H1 (cell line): ENCODE measurements at regions not wholly inside any gene's neighbourhood (a gene's known extent, or its start where the extent isn't known, plus 50 kb on each side); places are given as distances from the start of the nearest gene placed in this dataset.

Source experiments
- CTCF ChIA-PET: fragments of 300-600 bp; sonication (Branson Sonifier 250); formaldehyde crosslinking; loops from one replicate; lab custom pipeline; 2021; ENCODE audit not compliant: partially characterized antibody; lab: Charles Lee
- POLR2A ChIA-PET: fragments of 300-600 bp; sonication (Branson Sonifier 250); formaldehyde crosslinking; loops from one replicate; lab custom pipeline; 2021; ENCODE audit warnings: inconsistent platforms; ENCODE audit not compliant: partially characterized antibody; lab: Charles Lee
- DNase-seq, 2 experiments: peaks; one replicate each; pipeline versions ENCODE4 v3.0.0 to v3.0.0-alpha.2; 2010 to 2022; ENCODE audit warnings: low spot score in 2 of 2, low read depth in 1 of 2, mixed read lengths in 1 of 2
- FAIRE-seq: peaks from 2 replicates; lab custom pipeline; 2011; peaks lifted over from hg19 to GRCh38; lab: Jason Lieb, UNC
- H2AFZ ChIP-seq: 2 replicates; pipeline ENCODE4 v1.8.1; 2012; ENCODE audit warnings: low read length, inconsistent platforms
- H2AK5ac ChIP-seq: 2 replicates; pipeline ENCODE4 v1.6.1; 2013; ENCODE audit warnings: low read depth, low read length
- H2BK120ac ChIP-seq: replicated peaks from 2 replicates; pipeline ENCODE3; 2013; ENCODE audit warnings: low read depth, low read length, inconsistent platforms
- H2BK12ac ChIP-seq: 2 replicates; pipeline ENCODE4 v1.6.1; 2013; ENCODE audit warnings: low read depth, low read length
- H2BK15ac ChIP-seq: 2 replicates; pipeline ENCODE4 v1.6.1; 2013; ENCODE audit warnings: low read length
- H2BK20ac ChIP-seq: 2 replicates; pipeline ENCODE4 v1.6.1; 2013; ENCODE audit warnings: low read length
- H2BK5ac ChIP-seq: 2 replicates; pipeline ENCODE4 v1.6.1; 2013; ENCODE audit warnings: low read depth, low read length
- H3K14ac ChIP-seq: 2 replicates; pipeline ENCODE4 v1.6.1; 2013; ENCODE audit warnings: inconsistent platforms; ENCODE audit not compliant: insufficient read length
- H3K18ac ChIP-seq: 2 replicates; pipeline ENCODE4 v1.6.1; 2013; ENCODE audit warnings: low read length; ENCODE audit errors: extremely low read depth
- H3K23ac ChIP-seq: 2 replicates; pipeline ENCODE4 v1.6.1; 2013; ENCODE audit warnings: inconsistent platforms; ENCODE audit not compliant: insufficient read length
- H3K23me2 ChIP-seq: 2 replicates; pipeline ENCODE4 v1.6.1; 2013; ENCODE audit warnings: low read depth, low read length
- H3K27ac ChIP-seq: 2 replicates; pipeline ENCODE4 v1.6.1; 2011; ENCODE audit warnings: low read depth, low read length, inconsistent platforms
- H3K27me3 ChIP-seq, 4 experiments: replicated peaks in 1 of 4; 1 replicate in 1 of 4; 2 replicates in 3 of 4; pipeline versions ENCODE4 v1.6.1 to v1.8.1; 2011 to 2013; ENCODE audit warnings: low read length in 3 of 4, mild to moderate bottlenecking in 3 of 4, inconsistent platforms in 2 of 4, mixed read lengths in 2 of 4, moderate library complexity in 1 of 4; ENCODE audit not compliant: control insufficient read depth in 3 of 4, insufficient read depth in 3 of 4; ENCODE audit errors: extremely low read depth in 1 of 4
- H3K36me3 ChIP-seq, 4 experiments: 2 replicates each; pipeline versions ENCODE4 v1.6.1 to v1.8.1; 2011 to 2013; ENCODE audit warnings: mild to moderate bottlenecking in 4 of 4, low read length in 3 of 4, moderate library complexity in 2 of 4, control low read depth in 1 of 4, inconsistent platforms in 1 of 4; ENCODE audit not compliant: insufficient read depth in 4 of 4, control insufficient read depth in 2 of 4
- H3K4ac ChIP-seq: replicated peaks from 2 replicates; pipeline ENCODE3; 2013; ENCODE audit warnings: low read length, low read depth, mixed read lengths, inconsistent platforms; ENCODE audit not compliant: insufficient read length
- H3K4me1 ChIP-seq, 4 experiments: replicated peaks in 1 of 4; 1 replicate in 1 of 4; 2 replicates in 3 of 4; pipeline versions ENCODE4 v1.6.1 to v1.8.1; 2011 to 2013; ENCODE audit warnings: low read length in 3 of 4, inconsistent platforms in 2 of 4, mixed read lengths in 1 of 4; ENCODE audit not compliant: insufficient read depth in 4 of 4, control insufficient read depth in 3 of 4
- H3K4me2 ChIP-seq, 2 experiments: 2 replicates each; pipeline versions ENCODE4 v1.6.1 to v1.8.1; 2011 to 2013; ENCODE audit warnings: low read depth in 2 of 2, low read length in 2 of 2, control low read depth in 1 of 2, inconsistent platforms in 1 of 2, mild to moderate bottlenecking in 1 of 2; ENCODE audit not compliant: insufficient read depth in 1 of 2
- H3K4me3 ChIP-seq, 4 experiments: fragments of 200-600, 300-600 bp in 1 of 4; sonication (generic), shearing (Covaris generic), sonication (Bioruptor Twin) in 1 of 4; 2 replicates each; pipeline versions ENCODE4 v1.5.1 to v1.8.1; 2011 to 2016; ENCODE audit warnings: low read length in 4 of 4, low read depth in 3 of 4, control low read depth in 2 of 4, inconsistent platforms in 2 of 4, mild to moderate bottlenecking in 2 of 4, mixed read lengths in 1 of 4, moderate library complexity in 1 of 4; ENCODE audit not compliant: insufficient read depth in 2 of 4; ENCODE audit errors: extremely low read depth in 1 of 4
- H3K56ac ChIP-seq: replicated peaks from 2 replicates; pipeline ENCODE3; 2013; ENCODE audit warnings: low read depth, mild to moderate bottlenecking, mixed read lengths, low read length, inconsistent platforms; ENCODE audit not compliant: insufficient read length
- H3K79me1 ChIP-seq: 2 replicates; pipeline ENCODE4 v1.6.1; 2013; ENCODE audit warnings: low read depth, low read length, control low read depth
- H3K79me2 ChIP-seq, 2 experiments: 2 replicates each; pipeline versions ENCODE4 v1.6.1 to v1.8.1; 2012 to 2013; ENCODE audit warnings: low read length in 2 of 2, mild to moderate bottlenecking in 2 of 2, inconsistent platforms in 1 of 2; ENCODE audit not compliant: insufficient read depth in 2 of 2, control insufficient read depth in 1 of 2
- H3K9ac ChIP-seq, 4 experiments: replicated peaks in 1 of 4; 1 replicate in 1 of 4; 2 replicates in 3 of 4; pipeline versions ENCODE4 v1.6.1 to v1.8.1; 2011 to 2013; ENCODE audit warnings: low read depth in 3 of 4, low read length in 3 of 4, control low read depth in 2 of 4, mild to moderate bottlenecking in 2 of 4, moderate library complexity in 2 of 4, inconsistent platforms in 1 of 4; ENCODE audit errors: extremely low read depth in 1 of 4
- H3K9me3 ChIP-seq, 2 experiments: 2 replicates each; pipeline versions ENCODE4 v1.6.1 to v1.8.1; 2012 to 2013; ENCODE audit warnings: mild to moderate bottlenecking in 2 of 2, moderate library complexity in 2 of 2, control low read depth in 1 of 2, inconsistent platforms in 1 of 2, low read depth in 1 of 2, low read length in 1 of 2, mixed read lengths in 1 of 2; ENCODE audit not compliant: insufficient read depth in 2 of 2
- H4K20me1 ChIP-seq, 2 experiments: replicated peaks in 1 of 2; 2 replicates each; pipeline versions ENCODE3 to v1.8.1; 2011 to 2013; ENCODE audit warnings: inconsistent platforms in 2 of 2, low read length in 2 of 2, mild to moderate bottlenecking in 1 of 2; ENCODE audit not compliant: insufficient read depth in 2 of 2, control insufficient read depth in 1 of 2
- H4K5ac ChIP-seq: 2 replicates; pipeline ENCODE4 v1.6.1; 2013; ENCODE audit warnings: low read length, low read depth, mixed read lengths, inconsistent platforms; ENCODE audit not compliant: insufficient read length
- H4K8ac ChIP-seq: 2 replicates; pipeline ENCODE4 v1.8.0; 2013; ENCODE audit warnings: mild to moderate bottlenecking, moderate library complexity, low read length, inconsistent platforms; ENCODE audit not compliant: insufficient read depth; ENCODE audit errors: extremely low read depth
- H4K91ac ChIP-seq: replicated peaks from 2 replicates; pipeline ENCODE3; 2013; ENCODE audit warnings: low read length, mixed read lengths, inconsistent platforms; ENCODE audit not compliant: insufficient read length
- ATF3 ChIP-seq: IDR thresholded peaks from 2 replicates; pipeline ENCODE4 v1.6.1; 2011; ENCODE audit warnings: low read depth, mild to moderate bottlenecking, low read length; ENCODE audit not compliant: insufficient read depth
- CBX5 ChIP-seq: fragments of 300-800, 300-1000 bp; sonication (generic); IDR thresholded peaks from 2 replicates; pipeline ENCODE4 v1.7.1; 2016; ENCODE audit warnings: antibody characterized with exemption, low read length, low read depth
- EZH2 ChIP-seq: fragments of 200-600 bp; sonication (generic); IDR thresholded peaks from 2 replicates; pipeline ENCODE4 v1.7.1; 2012; ENCODE audit warnings: low read depth, mild to moderate bottlenecking, moderate library complexity, low read length, inconsistent platforms; ENCODE audit not compliant: severe bottlenecking
- FOSL1 ChIP-seq: IDR thresholded peaks from 2 replicates; pipeline ENCODE4 v1.6.1; 2011; ENCODE audit warnings: mild to moderate bottlenecking, low read depth, low read length, moderate library complexity; ENCODE audit not compliant: insufficient read depth
- HDAC2 ChIP-seq, 2 experiments: fragments of 300-600 bp in 1 of 2; sonication (generic) in 1 of 2; IDR thresholded peaks; 2 replicates each; pipeline ENCODE4 v1.6.1; 2011 to 2012; ENCODE audit warnings: low read depth in 2 of 2, low read length in 2 of 2, mild to moderate bottlenecking in 2 of 2, moderate library complexity in 2 of 2, borderline replicate concordance in 1 of 2, inconsistent platforms in 1 of 2
- JUND ChIP-seq: IDR thresholded peaks from 2 replicates; pipeline ENCODE4 v1.6.1; 2011; ENCODE audit warnings: mild to moderate bottlenecking, improper control_type of control experiment, low read length
- KDM1A ChIP-seq: fragments of 200-600, 300-600 bp; sonication (generic); IDR thresholded peaks from 2 replicates; pipeline ENCODE4 v1.7.1; 2016; ENCODE audit warnings: mild to moderate bottlenecking, low read length, borderline replicate concordance
- SAP30 ChIP-seq: fragments of 300-600 bp; sonication (generic); IDR thresholded peaks from 2 replicates; pipeline ENCODE4 v1.7.1; 2012; ENCODE audit warnings: low read length, moderate library complexity, mild to moderate bottlenecking, inconsistent platforms; ENCODE audit not compliant: insufficient read depth, insufficient replicate concordance
- SIRT6 ChIP-seq: IDR thresholded peaks from one replicate; pipeline ENCODE4 v1.7.1; 2012; ENCODE audit warnings: low read length, inconsistent platforms
- SP2 ChIP-seq: IDR thresholded peaks from 2 replicates; pipeline ENCODE4 v1.6.1; 2012; ENCODE audit warnings: mild to moderate bottlenecking, low read length, inconsistent platforms
- TCF12 ChIP-seq: IDR thresholded peaks from 2 replicates; pipeline ENCODE4 v1.6.1; 2011; ENCODE audit warnings: low read depth, mild to moderate bottlenecking, low read length
- ZNF274 ChIP-seq: IDR thresholded peaks from 2 replicates; pipeline ENCODE4 v1.7.0; 2012; ENCODE audit warnings: low read length, borderline replicate concordance; ENCODE audit errors: extremely low read depth
- WGBS, 2 experiments: shearing (Covaris generic) in 1 of 2; methylation state at CpG; one replicate each; pipeline versions ENCODE4 v1.1.6 to v1.1.7; 2013 to 2015; ENCODE audit warnings: low lambda C conversion rate in 2 of 2, mixed read lengths in 2 of 2, inconsistent platforms in 1 of 2, low coverage in 1 of 2, missing lambda C conversion rate in 1 of 2; ENCODE audit not compliant: insufficient replicate concordance in 2 of 2, insufficient coverage in 1 of 2, insufficient read length in 1 of 2; ENCODE audit errors: extremely low coverage in 1 of 2, missing lambda C conversion rate in 1 of 2; 5-methylcytosine and 5-hydroxymethylcytosine counted together

- FAIRE-seq (no peak), DNase-seq (no peak)
- H2BK20ac ChIP-seq, result no peak overlapping the region
- no peaks in the 10 kb centered on the region; a peak in 2 of 8 replicates for H3K36me3 ChIP-seq
- ChIA-PET POLR2A (no interaction called here), CTCF (interaction anchor here (0.9 to 2.2 kb wide), 5 partner anchors 11 to 55 kb away, joined by 3 to 11 read pairs (median 3); no protein-coding TSS in a partner anchor)
- peak overlapping the region; percentile 69; the same call in 1 of the 2 replicates for H4K8ac ChIP-seq
- no peaks in the 10 kb centered on the region for H3K79me2 ChIP-seq
- 91% methylated on average over 15 of the region's 15 CpGs; no CpG with 5 or more reads in 1 of the 2 experiments for WGBS, 2 experiments
- H3K9ac ChIP-seq, result no peak overlapping the region
- H3K4me3 ChIP-seq, result no peak overlapping the region
- H2BK15ac ChIP-seq, result no peak overlapping the region
- no peak overlapping the region for H3K4me2 ChIP-seq
- no peak overlapping the region for H3K27ac ChIP-seq
- H3K23me2 ChIP-seq, result no peaks in the 10 kb centered on the region
- H2BK120ac ChIP-seq, result no peak overlapping the region
- H3K4ac ChIP-seq, result no peak overlapping the region
- H2BK12ac ChIP-seq, result no peak overlapping the region
- no peak overlapping the region for H3K23ac ChIP-seq
- H3K56ac ChIP-seq, result no peak overlapping the region
- no peak overlapping the region for H3K18ac ChIP-seq
- no peaks in the 10 kb centered on the region for H4K20me1 ChIP-seq
- H3K27me3 ChIP-seq, result no peaks in the 10 kb centered on the region
- H2AFZ ChIP-seq, result no peak overlapping the region
- H3K14ac ChIP-seq, result no peak overlapping the region
- H4K91ac ChIP-seq, result no peak overlapping the region
- H4K5ac ChIP-seq, result no peak overlapping the region
- no peaks in the 10 kb centered on the region for H3K79me1 ChIP-seq
- no peak overlapping the region for H2AK5ac ChIP-seq
- H3K9me3 ChIP-seq, result no peaks in the 10 kb centered on the region
- peaks cover 0 to 5% (median 2%) of the 10 kb centered on the region in 4 experiments; a peak in 3 of 7 replicates for H3K4me1 ChIP-seq
- no peak overlapping the region; the same call in 1 of the 2 replicates for H2BK5ac ChIP-seq
- TF ChIP-seq HDAC2 (IDR thresholded peaks at IDR 0.05; ENCODE audit: borderline replicate concordance in 1 of 2, low read depth in 2 of 2, low read length in 2 of 2), result no peak
- TF ChIP-seq SP2, result no peak
- TF ChIP-seq ZNF274, result no peak
- TF ChIP-seq FOSL1, result no peak
- no peak for TF ChIP-seq TCF12
- no peak for TF ChIP-seq KDM1A
- no peak for TF ChIP-seq EZH2
- TF ChIP-seq CBX5, result no peak
- TF ChIP-seq SIRT6, result no peak
- TF ChIP-seq SAP30, result no peak
- TF ChIP-seq ATF3, result no peak
- TF ChIP-seq JUND, result no peak
Measured at GRCh38 chr15:62797171-62797570, 245.4 kb upstream of the TPM1 start.
